ENCODE measurements at regions not wholly inside any gene's neighbourhood (a gene's known extent, or its start where the extent isn't known, plus 50 kb on each side); places are given as distances from the start of the nearest gene placed in this dataset.
"Not testable (repeated sequence)": the region's sequence is repeated elsewhere in the genome, so short reads cannot be mapped to it uniquely, and the experiment has no call there.

- not testable (repeated sequence) for TF ChIP-seq CTCF (IDR thresholded peaks at IDR 0.05; ENCODE audit: extremely low read depth in 1 of 2, insufficient read depth in 1 of 2, low read depth in 1 of 2, low read length in 2 of 2); JUN (IDR thresholded peaks at IDR 0.05; ENCODE audit: borderline replicate concordance, insufficient read depth, insufficient read length, low read depth); EZH2 (IDR thresholded peaks at IDR 0.05; ENCODE audit: borderline replicate concordance, low read depth, low read length, severe bottlenecking); POLR2A (IDR thresholded peaks at IDR 0.05; ENCODE audit: low read depth, low read length); GATA2 (IDR thresholded peaks at IDR 0.05; ENCODE audit: insufficient read depth, insufficient read length, low read depth, low read length); MAX (IDR thresholded peaks at IDR 0.05; ENCODE audit: insufficient read depth, insufficient read length); POLR2AphosphoS5 (IDR thresholded peaks at IDR 0.05; ENCODE audit: insufficient read depth, low read depth, low read length); FOS (IDR thresholded peaks at IDR 0.05; ENCODE audit: borderline replicate concordance, insufficient read depth, low read length); MYC (IDR thresholded peaks at IDR 0.05; ENCODE audit: low read depth, low read length)
These were observed 101.5 kb downstream of the TRIM43 start for GRCh38 chr2:95693071-95693846.

All from endothelial cell of umbilical vein (primary cell).